ENCODE measurements at regions not wholly inside any gene's neighbourhood (a gene's known extent, or its start where the extent isn't known, plus 50 kb on each side); places are given as distances from the start of the nearest gene placed in this dataset.

DNA sequence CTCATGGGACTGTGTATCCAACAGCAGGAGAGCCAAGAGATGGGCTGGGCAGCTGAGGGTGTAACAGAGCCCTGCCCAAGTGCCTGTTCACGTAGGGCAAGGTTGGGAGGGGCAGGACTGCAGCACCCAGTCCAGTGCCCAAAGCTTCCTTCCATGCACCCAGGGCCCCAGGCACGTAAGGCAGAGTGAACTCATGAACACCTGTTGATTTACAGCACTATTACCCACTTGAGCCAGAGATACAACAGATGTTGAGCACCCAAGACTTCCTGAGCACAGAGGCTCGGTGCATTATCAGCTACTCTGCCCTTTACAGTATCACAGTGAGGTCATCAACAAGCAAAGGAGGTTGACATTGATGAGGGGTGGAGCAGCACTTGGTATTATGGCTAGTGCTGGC lies 50.2 kb upstream of the FHL2 start:
- DNase-seq (ENCODE audit: low spot score) = no peak
